SH-SY5Y (cell line): ENCODE measurements at regions not wholly inside any gene's neighbourhood (a gene's known extent, or its start where the extent isn't known, plus 50 kb on each side); places are given as distances from the start of the nearest gene placed in this dataset.

Experiments used
- GATA2 ChIP-seq: IDR thresholded peaks from 2 replicates; pipeline ENCODE4 v1.6.1; 2011; ENCODE audit warnings: mild to moderate bottlenecking, low read depth, low read length
- GATA3 ChIP-seq: IDR thresholded peaks from 2 replicates; pipeline ENCODE4 v1.6.1; 2011; ENCODE audit warnings: low read depth, mild to moderate bottlenecking, low read length, moderate library complexity

- no peak for TF ChIP-seq GATA3
- TF ChIP-seq GATA2, result no peak
Observed at GRCh38 chr15:62797171-62797570, 245.4 kb upstream of the TPM1 start.
